ENCODE measurements at regions not wholly inside any gene's neighbourhood (a gene's known extent, or its start where the extent isn't known, plus 50 kb on each side); places are given as distances from the start of the nearest gene placed in this dataset.
A peak's percentile ranks its signal among the peaks of the same experiment; 100 is the strongest.

GRCh38 chr6:27558028-27558724, 85.3 kb upstream of the ZNF184 start:
- H3K4me2 ChIP-seq (ENCODE audit: low read length): peak overlapping the region; percentile 68
- FAIRE-seq: no peak
- no peak for TF ChIP-seq EZH2 (IDR thresholded peaks at IDR 0.05; ENCODE audit: insufficient read depth, low read length)
- TF ChIP-seq CTCF (IDR thresholded peaks at IDR 0.05; ENCODE audit: insufficient read depth, low read depth, low read length): no peak
- Mint-ChIP-seq H3K36me3 (ENCODE audit: low read depth, unreplicated experiment) (no peaks in the 10 kb centered on the region), H3K4me1 (ENCODE audit: low read depth, unreplicated experiment) (no peaks in the 10 kb centered on the region), H3K4me3 (ENCODE audit: unreplicated experiment) (peak overlapping the region; percentile 82), H3K27ac (ENCODE audit: unreplicated experiment) (no peak overlapping the region), H3K27me3 (ENCODE audit: low read depth, unreplicated experiment) (peaks cover 60% of the 10 kb centered on the region), H3K9me3 (ENCODE audit: unreplicated experiment) (peaks cover 9% of the 10 kb centered on the region)
- H3K4me1 ChIP-seq (ENCODE audit: insufficient read depth, low read length): no peaks in the 10 kb centered on the region
- no peak overlapping the region for H3K4me3 ChIP-seq (ENCODE audit: insufficient read depth, low read depth, low read length)
- no peak overlapping the region for H3K9ac ChIP-seq (ENCODE audit: low read length)
- H3K79me2 ChIP-seq (ENCODE audit: insufficient read depth, low read length): no peaks in the 10 kb centered on the region
- peak overlapping the region; percentile 32 for H2AFZ ChIP-seq (ENCODE audit: low read depth, low read length)
- no peak overlapping the region for H3K27ac ChIP-seq (ENCODE audit: low read depth, low read length)
- no peaks in the 10 kb centered on the region for H3K36me3 ChIP-seq (ENCODE audit: insufficient read depth, low read length)
- DNase-seq (ENCODE audit: low read depth): no peak
- H3K27me3 ChIP-seq (ENCODE audit: insufficient read depth, low read length): peaks cover 31% of the 10 kb centered on the region
- H3K9me3 ChIP-seq (ENCODE audit: insufficient read depth, low read depth, low read length): peaks cover 2% of the 10 kb centered on the region
- H4K20me1 ChIP-seq (ENCODE audit: insufficient read depth, low read length): no peaks in the 10 kb centered on the region

GRCh38 chr6:27556406-27556805, 83.5 kb upstream of the ZNF184 start:
- DNase-seq (ENCODE audit: low read depth) (no peak), FAIRE-seq (no peak)
- Histone ChIP-seq H3K4me1 (ENCODE audit: insufficient read depth, low read length) (no peaks in the 10 kb centered on the region), H2AFZ (ENCODE audit: low read depth, low read length) (no peak overlapping the region), H3K9ac (ENCODE audit: low read length) (no peak overlapping the region), H3K4me3 (ENCODE audit: insufficient read depth, low read depth, low read length) (no peak overlapping the region), H3K79me2 (ENCODE audit: insufficient read depth, low read length) (no peaks in the 10 kb centered on the region), H3K36me3 (ENCODE audit: insufficient read depth, low read length) (no peaks in the 10 kb centered on the region), H3K9me3 (ENCODE audit: insufficient read depth, low read depth, low read length) (peaks cover 2% of the 10 kb centered on the region), H3K27me3 (ENCODE audit: insufficient read depth, low read length) (peaks cover 26% of the 10 kb centered on the region), H4K20me1 (ENCODE audit: insufficient read depth, low read length) (no peaks in the 10 kb centered on the region), H3K27ac (ENCODE audit: low read depth, low read length) (no peak overlapping the region), H3K4me2 (ENCODE audit: low read length) (no peak overlapping the region)
- Mint-ChIP-seq H3K27me3 (ENCODE audit: low read depth, unreplicated experiment) (peaks cover 48% of the 10 kb centered on the region), H3K36me3 (ENCODE audit: low read depth, unreplicated experiment) (no peaks in the 10 kb centered on the region), H3K27ac (ENCODE audit: unreplicated experiment) (no peak overlapping the region), H3K4me3 (ENCODE audit: unreplicated experiment) (no peak overlapping the region), H3K4me1 (ENCODE audit: low read depth, unreplicated experiment) (no peaks in the 10 kb centered on the region), H3K9me3 (ENCODE audit: unreplicated experiment) (peaks cover 9% of the 10 kb centered on the region)
- TF ChIP-seq EZH2 (IDR thresholded peaks at IDR 0.05; ENCODE audit: insufficient read depth, low read length): no peak
- TF ChIP-seq CTCF (IDR thresholded peaks at IDR 0.05; ENCODE audit: insufficient read depth, low read depth, low read length): no peak

Data from astrocyte (in vitro differentiated cells and primary cell).